Inflammatory macrophage (primary cell): ENCODE measurements at regions not wholly inside any gene's neighbourhood (a gene's known extent, or its start where the extent isn't known, plus 50 kb on each side); places are given as distances from the start of the nearest gene placed in this dataset.

Experiments used
- DNase-seq, 2 donors: peaks; one replicate each; pipeline ENCODE4 v3.0.0-alpha.2; 2020 to 2022

DNA sequence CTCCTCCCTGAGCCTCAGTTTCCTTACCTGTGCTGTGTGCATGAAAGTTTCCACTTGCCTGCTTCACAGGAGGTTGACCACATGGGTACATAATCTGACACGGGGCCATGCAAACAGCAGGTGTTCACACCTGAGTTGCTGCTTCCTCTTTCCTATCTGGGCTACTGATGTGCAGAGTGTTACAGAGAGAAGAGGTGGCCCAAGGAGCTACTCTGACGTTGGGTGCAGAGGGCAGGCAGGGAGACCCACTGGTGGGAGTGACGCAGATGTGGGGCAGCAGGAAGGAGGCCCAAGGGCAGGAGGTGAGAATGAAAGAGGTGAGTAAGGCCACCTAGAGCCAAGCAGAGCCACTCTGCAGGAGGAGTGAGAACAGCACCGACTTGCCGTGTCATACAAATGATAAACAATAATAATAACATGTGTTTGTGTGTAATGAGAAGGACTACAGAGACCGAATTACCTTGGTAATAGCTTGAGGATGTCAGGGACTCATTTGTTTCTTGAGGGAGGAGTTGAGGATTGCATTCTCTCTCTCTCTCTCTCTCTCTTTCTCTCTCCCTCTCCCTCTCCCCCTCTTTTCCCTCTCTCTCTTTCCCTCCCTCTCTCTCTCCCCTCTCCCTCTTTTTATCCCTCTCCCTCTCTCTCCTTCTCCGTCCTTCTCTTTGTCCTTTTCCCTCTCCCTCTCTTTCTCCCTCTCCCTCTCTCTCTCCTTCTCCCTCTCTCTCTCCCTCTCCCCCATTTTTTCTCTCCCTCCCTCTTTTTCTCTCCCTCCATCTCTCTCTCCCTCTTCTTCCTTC lies 87.4 kb upstream of the IGSF21 start:
- DNase-seq: no peak

DNA sequence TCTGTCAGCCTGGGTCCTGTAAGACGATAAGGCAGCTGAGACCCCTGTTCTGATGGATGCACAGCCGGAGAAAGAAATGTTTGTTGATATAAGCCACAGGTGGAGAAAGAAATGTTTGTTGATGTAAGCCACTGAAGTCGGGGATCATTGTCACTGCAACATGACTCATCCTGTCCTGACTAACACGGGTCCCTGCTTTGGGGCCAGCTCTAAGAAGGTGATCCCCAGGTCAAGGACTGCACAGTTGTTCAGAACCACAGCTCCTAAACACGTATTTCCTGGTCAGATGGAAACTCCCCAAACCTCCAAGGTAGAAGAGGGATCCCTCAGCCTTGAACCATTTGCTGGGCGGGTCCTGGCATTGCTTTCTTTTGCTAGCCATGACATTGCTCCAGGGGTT lies 86.4 kb upstream of the IGSF21 start:
- DNase-seq: no peak

DNA sequence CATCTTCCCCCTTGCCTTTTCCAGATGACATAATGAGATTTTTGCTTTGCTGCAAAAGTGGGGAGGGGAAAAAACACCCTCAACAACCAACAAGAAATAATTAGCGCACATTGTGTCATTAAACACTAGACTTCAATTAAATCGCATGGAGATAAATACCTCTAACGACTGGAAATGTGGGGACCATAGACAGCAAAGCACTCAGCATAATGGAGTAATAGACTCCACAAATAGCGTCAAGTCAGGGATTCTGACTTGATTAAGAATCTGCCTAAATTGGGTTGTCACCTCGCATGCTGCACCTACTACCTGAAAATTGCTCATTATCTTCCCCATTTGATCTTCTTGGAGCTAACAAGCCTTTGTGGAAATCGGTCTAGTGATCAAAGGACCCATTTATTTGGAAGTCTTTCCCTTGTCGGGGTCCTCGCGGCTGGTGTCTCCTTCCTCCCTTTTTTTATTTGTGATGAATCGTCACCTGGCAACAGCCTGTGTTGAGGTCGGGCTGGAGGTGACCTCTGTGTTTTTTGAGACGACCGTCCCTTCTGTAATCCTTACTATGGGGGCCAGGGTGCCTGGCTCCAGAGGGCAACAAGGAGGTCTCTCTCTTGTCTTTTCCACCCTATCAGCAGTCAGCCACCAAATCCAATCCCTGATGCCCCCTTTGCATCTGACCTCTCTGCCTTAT lies 75.3 kb upstream of the IGSF21 start:
- DNase-seq: no peak

DNA sequence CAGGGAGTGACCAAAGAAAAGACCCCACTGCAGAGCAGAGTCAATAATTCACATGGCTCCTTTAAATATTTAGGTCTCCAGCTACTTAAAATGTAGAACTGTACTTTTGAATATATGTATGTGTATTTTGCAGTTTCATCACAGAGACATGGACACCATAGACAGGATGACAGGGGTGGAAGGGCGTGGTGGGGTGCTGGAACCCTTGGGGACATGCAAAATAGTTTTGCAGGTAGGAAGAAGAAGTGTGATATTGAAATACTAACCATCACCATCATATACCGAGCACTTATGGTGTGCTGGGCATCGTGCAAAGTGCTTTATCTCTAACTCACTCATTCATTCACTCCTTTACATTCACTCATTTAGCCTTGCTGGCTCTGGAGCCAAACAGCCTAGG lies 72.5 kb upstream of the IGSF21 start:
- DNase-seq: no peak

DNA sequence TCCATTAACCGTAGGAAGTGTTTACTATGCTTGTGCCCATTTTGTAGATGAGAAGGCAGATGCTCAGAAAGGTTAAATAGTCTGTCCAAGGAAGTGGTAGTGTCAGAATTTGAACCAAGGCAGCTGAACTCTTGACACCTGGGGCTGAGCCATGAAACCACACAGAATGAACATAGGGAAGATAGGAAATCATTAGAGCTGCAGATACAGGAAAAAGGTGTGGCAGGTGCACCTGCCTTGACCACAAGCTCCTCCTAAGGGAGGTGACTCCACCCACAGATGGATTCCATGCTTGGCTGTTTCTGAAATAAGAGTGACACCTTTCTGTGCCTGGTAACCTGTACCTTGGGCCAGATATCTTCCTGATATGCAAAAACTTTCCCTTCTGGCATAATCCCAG lies 69.9 kb upstream of the IGSF21 start:
- no peak for DNase-seq

DNA sequence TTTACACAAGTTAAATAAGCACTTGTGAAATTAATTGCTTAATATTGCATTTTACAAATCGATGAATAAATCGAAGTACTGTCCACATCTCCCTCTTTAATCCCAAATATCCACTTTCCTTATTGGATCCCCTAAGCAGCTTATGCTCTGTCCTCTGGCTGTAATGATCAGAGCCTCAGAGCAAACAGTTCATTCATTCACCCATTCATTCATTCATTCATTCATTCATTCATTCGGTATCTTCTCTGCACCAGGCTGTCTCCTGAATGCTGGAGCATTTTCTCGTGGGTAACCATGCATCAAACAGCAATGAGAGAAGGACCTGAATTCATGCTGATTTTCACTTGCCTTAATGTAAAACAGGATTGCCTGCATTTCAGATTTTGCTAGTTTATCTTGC lies 69.5 kb upstream of the IGSF21 start:
- DNase-seq: no peak

DNA sequence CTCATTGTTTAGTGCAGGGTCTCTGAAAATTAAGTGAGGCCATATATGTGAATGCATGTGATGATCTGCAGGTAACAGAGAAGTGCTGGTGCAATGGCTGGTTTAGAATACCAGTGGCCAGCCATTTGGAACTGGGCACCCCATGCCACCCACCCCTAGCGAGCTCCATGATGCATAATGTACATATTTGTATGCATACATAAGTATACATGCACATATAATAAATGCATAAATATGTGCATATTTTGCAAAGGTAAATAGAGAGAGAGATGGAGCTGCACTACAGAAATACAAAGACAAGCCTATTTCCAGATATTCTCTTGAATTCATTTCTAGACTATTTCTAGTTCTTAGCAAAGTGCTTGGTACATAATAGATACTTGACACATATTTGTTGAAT lies 68.5 kb upstream of the IGSF21 start:
- DNase-seq: no peak

DNA sequence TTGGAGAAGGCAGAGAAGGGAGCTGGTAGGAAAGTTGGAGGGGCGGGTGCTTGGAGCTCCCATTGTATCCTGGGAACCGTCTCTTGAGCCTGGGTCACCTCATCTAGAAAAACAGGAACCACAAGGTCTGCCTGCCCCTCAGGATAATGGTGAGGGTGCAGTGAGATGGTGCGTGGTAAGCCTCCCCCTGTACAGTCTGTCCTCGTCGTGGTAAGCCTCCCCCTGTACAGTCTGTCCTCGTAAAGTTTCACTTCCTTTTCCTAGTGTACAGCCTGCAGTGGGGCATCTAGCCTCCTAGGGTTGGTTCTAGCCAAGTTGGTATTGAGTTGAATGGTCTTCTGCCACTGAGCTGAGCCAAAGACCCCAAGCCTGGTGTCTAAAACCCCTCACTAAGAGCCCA lies 66.5 kb upstream of the IGSF21 start:
- no peak for DNase-seq

DNA sequence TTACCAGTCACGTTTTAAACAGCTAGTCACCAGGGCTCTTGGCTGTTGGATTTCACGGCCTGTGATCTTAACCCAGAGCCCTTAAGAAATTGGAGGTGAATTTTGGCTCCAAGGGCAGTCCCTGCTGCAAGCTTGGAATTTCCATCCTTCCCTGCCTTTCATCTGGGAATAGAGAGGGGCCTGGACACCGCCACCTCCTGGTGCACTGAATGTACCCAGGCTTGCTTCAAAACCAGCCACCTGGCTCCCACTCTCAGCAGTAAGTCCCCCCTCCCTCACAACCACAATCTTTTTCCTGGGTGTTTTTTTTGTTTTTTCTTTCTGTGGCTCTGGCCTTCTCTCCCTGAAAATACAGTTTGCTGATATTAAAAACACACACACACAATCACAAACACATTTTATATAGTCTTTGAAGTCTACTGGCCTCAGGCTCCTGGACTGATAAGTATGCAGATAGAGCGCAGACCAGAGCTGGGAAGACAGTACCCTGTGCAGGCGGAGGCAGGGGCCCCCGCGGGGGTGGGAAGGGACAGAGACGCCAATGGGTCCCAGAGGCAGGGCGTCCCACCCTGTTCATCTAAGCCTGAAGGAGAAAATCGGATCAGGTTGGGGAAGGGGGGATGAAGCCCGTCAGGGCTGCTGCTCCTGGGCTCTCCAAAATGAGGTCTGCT lies 65.8 kb upstream of the IGSF21 start:
- no peak for DNase-seq

DNA sequence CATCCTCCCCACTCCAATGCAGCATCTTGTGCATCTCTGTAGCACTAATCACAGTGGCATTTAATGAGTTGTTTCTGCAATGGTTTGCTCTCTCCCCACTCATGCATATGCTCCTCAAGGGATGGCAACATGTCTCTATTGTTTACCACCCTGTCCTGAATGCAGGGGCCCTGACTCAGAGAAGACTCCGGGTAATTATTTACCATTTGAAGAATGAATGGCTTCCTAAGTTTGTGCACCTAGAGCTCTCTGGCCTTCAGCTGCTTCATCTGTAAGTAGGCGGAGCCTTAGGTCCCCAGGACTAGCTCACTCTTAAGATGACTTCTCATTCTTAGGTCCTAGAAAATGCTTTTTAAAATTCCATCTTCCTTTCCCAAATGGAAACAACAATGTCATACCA lies 63.7 kb upstream of the IGSF21 start:
- DNase-seq: no peak

DNA sequence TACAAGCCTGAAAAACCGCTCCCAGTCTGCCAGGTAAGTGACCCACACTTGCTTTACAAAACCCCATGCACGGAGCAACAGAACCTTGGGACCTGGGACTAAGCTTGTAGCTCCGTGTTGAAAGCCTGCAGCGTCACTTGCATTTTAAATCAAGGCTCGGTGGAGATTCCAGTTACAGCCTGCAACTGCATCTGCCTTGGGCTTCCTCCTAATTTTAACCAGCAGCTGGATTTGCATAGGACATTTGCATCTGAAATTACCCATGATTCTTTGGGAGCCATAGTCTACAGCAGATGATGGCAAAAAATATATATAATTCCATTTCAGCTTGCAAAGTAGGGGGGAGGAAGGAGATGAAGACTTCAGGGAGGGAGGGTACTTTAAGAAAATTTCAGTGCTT lies 62.4 kb upstream of the IGSF21 start:
- no peak for DNase-seq

DNA sequence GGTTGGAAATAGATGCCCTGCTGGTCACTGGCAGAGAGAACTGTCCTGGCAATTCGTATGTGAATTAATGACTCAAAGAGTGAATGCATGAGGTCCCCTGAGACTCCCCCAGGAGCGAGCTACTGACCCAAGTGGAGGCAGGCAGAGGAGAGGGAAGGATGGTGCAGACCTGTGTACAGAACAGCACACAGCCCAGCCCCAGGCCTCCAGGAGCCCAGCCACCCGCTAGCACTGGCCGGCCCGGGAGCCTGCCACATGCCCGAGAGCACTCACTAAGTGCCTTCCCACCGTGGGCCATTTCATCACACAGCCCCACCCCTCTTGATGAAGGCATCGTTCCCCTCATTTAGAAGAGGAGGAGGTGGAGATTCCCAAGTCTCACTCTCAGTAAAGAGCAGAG lies 62.0 kb upstream of the IGSF21 start:
- no peak for DNase-seq

DNA sequence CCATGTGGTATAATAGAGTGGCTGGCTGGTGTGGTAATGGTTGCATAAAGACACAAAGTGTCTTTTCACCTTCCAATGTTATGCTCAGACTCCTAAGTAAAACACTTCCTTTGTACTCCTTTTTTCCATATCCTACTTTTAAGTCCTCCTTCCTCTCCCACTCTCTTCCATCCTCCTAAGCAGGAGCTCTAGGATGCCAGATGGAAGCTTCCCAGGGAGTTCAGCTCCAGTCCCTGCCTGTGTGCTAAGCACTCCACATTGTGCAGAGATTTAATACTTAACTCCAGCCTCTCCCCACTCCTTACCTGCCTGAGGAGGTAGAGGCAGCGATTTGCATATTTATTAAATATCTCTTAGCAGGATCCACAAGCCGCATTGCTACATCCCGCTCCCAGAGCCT lies 60.5 kb upstream of the IGSF21 start:
- DNase-seq: no peak

DNA sequence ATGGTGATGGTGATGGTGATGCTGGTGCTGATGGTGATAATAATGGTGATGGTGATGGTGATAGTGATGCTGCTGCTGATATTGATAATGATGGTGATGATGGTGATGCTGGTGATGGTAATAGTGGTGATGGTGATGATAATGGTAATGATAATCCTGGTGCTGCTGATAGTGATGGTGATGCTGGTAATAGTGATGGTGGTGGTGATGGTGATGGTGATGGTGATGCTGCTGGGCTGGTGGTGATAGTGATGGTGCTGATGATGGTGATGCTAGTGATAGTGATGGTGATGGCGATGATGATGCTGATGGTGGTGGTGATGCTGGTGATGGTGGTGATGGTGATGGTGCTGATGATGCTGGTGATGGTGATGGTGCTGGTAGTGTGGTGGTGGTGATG lies 58.4 kb upstream of the IGSF21 start:
- no peak for DNase-seq

DNA sequence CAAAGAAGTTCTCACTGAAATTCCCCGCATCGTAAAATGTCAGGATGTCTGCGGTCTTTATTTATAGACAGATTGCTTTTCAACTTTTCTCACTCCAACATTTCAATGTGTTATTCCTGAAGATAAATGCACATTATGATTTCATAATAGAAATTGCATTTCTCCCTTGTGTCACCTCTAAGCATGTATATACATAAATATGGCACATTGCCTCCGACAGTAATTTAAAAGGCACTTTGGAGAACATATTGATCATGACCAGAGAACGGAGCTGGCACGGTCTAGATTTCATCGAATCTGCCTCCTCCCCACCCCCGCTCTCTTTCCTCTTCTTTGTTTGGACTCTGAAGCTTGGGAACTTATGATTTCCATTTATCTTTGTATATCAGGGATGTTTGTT lies 54.9 kb upstream of the IGSF21 start:
- no peak for DNase-seq

DNA sequence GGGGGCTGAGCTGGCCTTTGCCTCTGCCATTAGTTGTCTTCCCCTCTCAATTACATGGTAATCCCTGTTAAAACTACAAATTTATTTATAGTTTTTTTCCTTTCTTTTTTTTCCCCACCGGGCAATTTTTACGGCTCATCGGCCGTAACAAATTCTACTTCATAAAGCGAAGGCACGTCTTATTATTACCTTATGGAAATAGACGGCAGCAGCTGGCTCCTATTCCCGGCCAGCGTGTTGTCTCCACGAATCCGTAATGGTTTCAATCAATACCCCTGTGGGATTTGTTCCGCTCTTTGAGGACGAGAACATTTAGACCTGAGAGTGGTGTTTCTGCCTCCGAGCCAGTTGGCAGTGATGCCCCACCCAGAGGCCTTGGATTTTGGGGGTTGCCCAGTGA lies 52.4 kb upstream of the IGSF21 start:
- DNase-seq: no peak

DNA sequence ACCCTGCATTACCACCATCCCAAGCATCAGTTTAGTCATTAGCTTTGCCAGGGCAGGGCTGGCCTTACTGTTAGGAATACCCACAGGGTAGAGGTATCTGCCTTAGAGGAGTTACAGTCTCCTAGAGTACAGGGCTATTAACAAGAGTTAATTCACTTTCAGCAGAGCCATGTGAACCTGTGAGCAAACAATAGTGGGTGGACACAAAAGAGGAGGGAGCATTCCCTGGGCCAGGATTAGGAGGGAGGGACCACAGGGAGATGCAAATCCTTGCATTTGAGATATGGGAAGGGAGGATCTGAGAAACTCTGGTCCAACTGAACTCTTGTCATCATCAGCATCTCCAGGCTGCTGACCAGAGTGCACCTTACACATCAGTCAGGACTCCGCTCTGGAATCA lies 51.1 kb upstream of the IGSF21 start:
- DNase-seq: no peak

DNA sequence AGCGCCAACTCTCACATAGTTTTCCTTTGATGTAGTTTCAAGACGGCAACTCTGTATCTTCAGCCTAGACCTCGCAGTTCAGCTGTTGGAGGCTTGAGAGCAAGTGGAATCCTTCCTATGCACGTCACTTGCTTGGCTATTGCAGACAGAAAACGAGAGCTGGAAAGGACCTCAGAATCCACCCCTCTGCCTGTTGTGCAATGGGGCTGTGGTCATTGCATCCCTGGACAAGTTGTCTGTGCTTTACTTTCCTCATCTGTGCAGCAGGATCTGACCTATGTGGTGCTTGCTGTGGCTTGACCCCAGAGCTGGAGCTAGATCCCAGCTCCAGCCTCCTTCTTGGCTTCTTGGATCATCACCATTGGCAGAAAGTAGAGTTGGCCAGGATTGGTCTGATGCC lies 50.0 kb upstream of the IGSF21 start:
- no peak for DNase-seq
